Neural progenitor cell (in vitro differentiated cells): ENCODE measurements at regions not wholly inside any gene's neighbourhood (a gene's known extent, or its start where the extent isn't known, plus 50 kb on each side); places are given as distances from the start of the nearest gene placed in this dataset.

Experiments
- CTCF ChIP-seq: fragments of 200-600 bp; sonication (generic); IDR thresholded peaks from 2 replicates; pipeline ENCODE4 v1.5.1; 2017; ENCODE audit warnings: antibody characterized with exemption, mild to moderate bottlenecking
- EZH2 ChIP-seq: fragments of 200-600 bp; sonication (generic); IDR thresholded peaks from 2 replicates; pipeline ENCODE4 v1.6.1; 2017; ENCODE audit warnings: antibody characterized with exemption, mild to moderate bottlenecking, moderate library complexity

GRCh38 chrX:144566592-144566991 is 680.7 kb upstream of the SPANXN1 start:
- peak; percentile 48 for TF ChIP-seq CTCF
- TF ChIP-seq EZH2: no peak
